ENCODE measurements at regions not wholly inside any gene's neighbourhood (a gene's known extent, or its start where the extent isn't known, plus 50 kb on each side); places are given as distances from the start of the nearest gene placed in this dataset.
A peak's percentile ranks its signal among the peaks of the same experiment; 100 is the strongest.

GRCh38 chr13:59259165-59260000 is 904.3 kb downstream of the DIAPH3 start:
- Histone ChIP-seq H3K27ac (ENCODE audit: insufficient read length, low read depth, low read length) (no peak overlapping the region), H2AK5ac (ENCODE audit: insufficient read length, low read length) (no peak overlapping the region)
- no CpG with 5 or more reads among the region's 9 CpGs for WGBS (ENCODE audit: extremely low coverage, insufficient read length, low lambda C conversion rate)

More at GRCh38 chr13:59259165-59260000, 904.3 kb downstream of the DIAPH3 start:
- H3K9me3 ChIP-seq (ENCODE audit: control insufficient read depth, low read depth, low read length) = no peaks in the 10 kb centered on the region
- TF ChIP-seq CTCF (conservative IDR thresholded peaks at IDR 0.05) = no peak
- Mint-ChIP-seq H3K36me3 (ENCODE audit: insufficient read depth in 1 of 3, low read depth in 3 of 3) (no peaks in the 10 kb centered on the region), H3K4me3 (no peak overlapping the region), H3K9me3 (no peaks in the 10 kb centered on the region), H3K27ac (no peak overlapping the region), H3K4me1 (peaks cover 21 to 24% of the 10 kb centered on the region in 2 experiments), H3K27me3 (ENCODE audit: low read depth) (no peaks in the 10 kb centered on the region)
- H3K9ac ChIP-seq (ENCODE audit: extremely low read depth, insufficient read length, low read length) = no peak overlapping the region
- H4K5ac ChIP-seq (ENCODE audit: insufficient read length, low read depth, low read length) = no peak overlapping the region
- H2BK20ac ChIP-seq (ENCODE audit: low read depth, low read length, poor library complexity, severe bottlenecking) = no peak overlapping the region
- no peaks in the 10 kb centered on the region for H3K27me3 ChIP-seq (ENCODE audit: insufficient read depth, low read length)
- no peak overlapping the region for H2BK120ac ChIP-seq (ENCODE audit: low read depth, low read length, poor library complexity, severe bottlenecking)
- H3K4ac ChIP-seq (ENCODE audit: low read depth, low read length) = no peak overlapping the region
- H3T11ph ChIP-seq (ENCODE audit: low read length) = no peak overlapping the region
- no peak overlapping the region for H3K4me2 ChIP-seq (ENCODE audit: insufficient read depth, insufficient read length, low read length)
- H3K23ac ChIP-seq (ENCODE audit: insufficient read length, low read depth, low read length) = no peak overlapping the region
- no peaks in the 10 kb centered on the region for H3K79me1 ChIP-seq (ENCODE audit: insufficient read depth, low read depth, low read length, poor library complexity, severe bottlenecking)
- no peak overlapping the region for H2BK5ac ChIP-seq (ENCODE audit: insufficient read length, low read length)
- H4K20me1 ChIP-seq (ENCODE audit: control insufficient read depth, insufficient read depth, insufficient read length) = no peaks in the 10 kb centered on the region
- H2BK12ac ChIP-seq (ENCODE audit: insufficient read length, low read depth, low read length) = no peak overlapping the region
- no peak overlapping the region for H3K56ac ChIP-seq (ENCODE audit: insufficient read length, low read depth, low read length)
- H2BK15ac ChIP-seq (ENCODE audit: low read depth, low read length) = no peak overlapping the region
- no peaks in the 10 kb centered on the region for H3K23me2 ChIP-seq (ENCODE audit: insufficient read length, low read depth, low read length, poor library complexity, severe bottlenecking)
- no peak overlapping the region for H4K91ac ChIP-seq (ENCODE audit: insufficient read length, low read depth, low read length)
- no peak overlapping the region for H3K14ac ChIP-seq (ENCODE audit: insufficient read depth, low read length)
- H3K18ac ChIP-seq (ENCODE audit: insufficient read length, low read depth, low read length) = no peak overlapping the region
- DNase-seq = peak; percentile 30
- H3K79me2 ChIP-seq (ENCODE audit: insufficient read depth, low read length) = no peaks in the 10 kb centered on the region
- no peak overlapping the region for H2AFZ ChIP-seq (ENCODE audit: low read length)
- H3K4me1 ChIP-seq (ENCODE audit: insufficient read depth, low read length) = no peaks in the 10 kb centered on the region
- no peak overlapping the region for H4K8ac ChIP-seq (replicated peaks; ENCODE audit: insufficient read length, low read depth, low read length)
